NT2/D1 (cell line): ENCODE measurements at regions not wholly inside any gene's neighbourhood (a gene's known extent, or its start where the extent isn't known, plus 50 kb on each side); places are given as distances from the start of the nearest gene placed in this dataset.
A peak's percentile ranks its signal among the peaks of the same experiment; 100 is the strongest.

Source experiments
- DNase-seq: peaks from one replicate; pipeline ENCODE4 v3.0.0-alpha.2; 2011; ENCODE audit warnings: low read depth, low spot score
- H3K27me3 ChIP-seq: 2 replicates; pipeline ENCODE4 v1.6.0; 2011; ENCODE audit warnings: mild to moderate bottlenecking; ENCODE audit not compliant: insufficient read length, insufficient read depth
- H3K36me3 ChIP-seq: 2 replicates; pipeline ENCODE4 v1.6.1; 2011; ENCODE audit warnings: mild to moderate bottlenecking, low read length, mixed read lengths; ENCODE audit not compliant: insufficient read depth, insufficient read length
- H3K4me1 ChIP-seq: 2 replicates; pipeline ENCODE4 v1.5.1; 2011; ENCODE audit not compliant: insufficient read depth, insufficient read length
- H3K4me3 ChIP-seq: 2 replicates; pipeline ENCODE4 v1.5.1; 2011; ENCODE audit warnings: low read depth; ENCODE audit not compliant: insufficient read length
- H3K9ac ChIP-seq: 2 replicates; pipeline ENCODE4 v1.6.0; 2011; ENCODE audit warnings: low read depth; ENCODE audit not compliant: insufficient read length
- H3K9me3 ChIP-seq: 2 replicates; pipeline ENCODE4 v1.5.1; 2011; ENCODE audit warnings: mild to moderate bottlenecking, low read length; ENCODE audit not compliant: insufficient read depth
- SUZ12 ChIP-seq: IDR thresholded peaks from 2 replicates; pipeline ENCODE4 v1.6.1; 2011; ENCODE audit not compliant: insufficient read length, insufficient read depth; ENCODE audit errors: extremely low read depth
- YY1 ChIP-seq: IDR thresholded peaks from 2 replicates; pipeline ENCODE4 v1.6.1; 2011; ENCODE audit not compliant: insufficient read length, insufficient read depth
- ZNF274 ChIP-seq: IDR thresholded peaks from 2 replicates; pipeline ENCODE4 v1.6.1; 2011; ENCODE audit warnings: mild to moderate bottlenecking, low read depth, low read length

- Histone ChIP-seq H3K27me3 (no peaks in the 10 kb centered on the region), H3K4me1 (peaks cover 10% of the 10 kb centered on the region), H3K9ac (no peak overlapping the region), H3K9me3 (no peaks in the 10 kb centered on the region), H3K4me3 (no peak overlapping the region), H3K36me3 (no peaks in the 10 kb centered on the region)
- DNase-seq: no peak
- no peak for TF ChIP-seq ZNF274
- TF ChIP-seq SUZ12: no peak
- no peak for TF ChIP-seq YY1
Measured at GRCh38 chr12:128059621-128060370, 207.2 kb upstream of the TMEM132C start.

- DNase-seq: no peak
- H3K9me3 ChIP-seq: no peaks in the 10 kb centered on the region
- no peaks in the 10 kb centered on the region for H3K4me1 ChIP-seq
- TF ChIP-seq SUZ12: no peak
- no peak for TF ChIP-seq ZNF274
- no peak for TF ChIP-seq YY1
- H3K4me3 ChIP-seq: no peak overlapping the region
- H3K27me3 ChIP-seq: no peaks in the 10 kb centered on the region
- H3K36me3 ChIP-seq: no peaks in the 10 kb centered on the region
- no peak overlapping the region for H3K9ac ChIP-seq
Measured at GRCh38 chr12:128068211-128068610, 198.8 kb upstream of the TMEM132C start.

GRCh38 chr12:128069359-128069997 is 197.5 kb upstream of the TMEM132C start:
- H3K9ac ChIP-seq: no peak overlapping the region
- no peak for TF ChIP-seq YY1
- TF ChIP-seq ZNF274: no peak
- no peak for TF ChIP-seq SUZ12
- no peaks in the 10 kb centered on the region for H3K9me3 ChIP-seq
- H3K4me3 ChIP-seq: no peak overlapping the region
- no peaks in the 10 kb centered on the region for H3K4me1 ChIP-seq
- H3K27me3 ChIP-seq: no peaks in the 10 kb centered on the region
- no peaks in the 10 kb centered on the region for H3K36me3 ChIP-seq
- DNase-seq: peak; percentile 68

GRCh38 chr12:128073937-128074336 is 193.0 kb upstream of the TMEM132C start:
- H3K4me3 ChIP-seq: no peak overlapping the region
- H3K36me3 ChIP-seq: no peaks in the 10 kb centered on the region
- H3K27me3 ChIP-seq: no peaks in the 10 kb centered on the region
- DNase-seq: no peak
- no peaks in the 10 kb centered on the region for H3K4me1 ChIP-seq
- peaks cover 11% of the 10 kb centered on the region; the same call in 1 of the 2 replicates for H3K9me3 ChIP-seq
- TF ChIP-seq SUZ12 (no peak), ZNF274 (no peak), YY1 (no peak)
- H3K9ac ChIP-seq: no peak overlapping the region

GRCh38 chr12:128075332-128075731 is 191.6 kb upstream of the TMEM132C start:
- H3K27me3 ChIP-seq: no peaks in the 10 kb centered on the region
- no peaks in the 10 kb centered on the region for H3K36me3 ChIP-seq
- no peaks in the 10 kb centered on the region for H3K4me1 ChIP-seq
- H3K4me3 ChIP-seq: no peak overlapping the region
- peaks cover 11% of the 10 kb centered on the region; the same call in 1 of the 2 replicates for H3K9me3 ChIP-seq
- DNase-seq: no peak
- TF ChIP-seq YY1: no peak
- no peak for TF ChIP-seq ZNF274
- no peak for TF ChIP-seq SUZ12
- no peak overlapping the region for H3K9ac ChIP-seq

GRCh38 chr12:128076188-128076587 is 190.8 kb upstream of the TMEM132C start:
- Histone ChIP-seq H3K27me3 (no peaks in the 10 kb centered on the region), H3K4me3 (no peak overlapping the region), H3K9me3 (peaks cover 11% of the 10 kb centered on the region; the same call in 1 of the 2 replicates), H3K4me1 (no peaks in the 10 kb centered on the region), H3K9ac (no peak overlapping the region), H3K36me3 (no peaks in the 10 kb centered on the region)
- no peak for TF ChIP-seq YY1
- no peak for TF ChIP-seq ZNF274
- TF ChIP-seq SUZ12: no peak
- no peak for DNase-seq

- no peak for DNase-seq
- no peaks in the 10 kb centered on the region for H3K36me3 ChIP-seq
- H3K4me1 ChIP-seq: no peaks in the 10 kb centered on the region
- TF ChIP-seq ZNF274 (no peak), SUZ12 (no peak), YY1 (no peak)
- no peak overlapping the region for H3K9ac ChIP-seq
- H3K4me3 ChIP-seq: no peak overlapping the region
- H3K27me3 ChIP-seq: no peaks in the 10 kb centered on the region
- peaks cover 11% of the 10 kb centered on the region; the same call in 1 of the 2 replicates for H3K9me3 ChIP-seq
Measured at GRCh38 chr12:128077211-128077916, 189.6 kb upstream of the TMEM132C start.
